GM19463 (cell line): ENCODE measurements at regions not wholly inside any gene's neighbourhood (a gene's known extent, or its start where the extent isn't known, plus 50 kb on each side); places are given as distances from the start of the nearest gene placed in this dataset.
"Not testable (repeated sequence)": the region's sequence is repeated elsewhere in the genome, so short reads cannot be mapped to it uniquely, and the experiment has no call there.

Source experiments
- ATAC-seq: cut with Tn5 transposase; IDR thresholded peaks from one replicate; pipeline ENCODE4 v1.9.1; 2021; ENCODE audit warnings: mild to moderate bottlenecking, moderate library complexity; ENCODE audit not compliant: unreplicated experiment

DNA sequence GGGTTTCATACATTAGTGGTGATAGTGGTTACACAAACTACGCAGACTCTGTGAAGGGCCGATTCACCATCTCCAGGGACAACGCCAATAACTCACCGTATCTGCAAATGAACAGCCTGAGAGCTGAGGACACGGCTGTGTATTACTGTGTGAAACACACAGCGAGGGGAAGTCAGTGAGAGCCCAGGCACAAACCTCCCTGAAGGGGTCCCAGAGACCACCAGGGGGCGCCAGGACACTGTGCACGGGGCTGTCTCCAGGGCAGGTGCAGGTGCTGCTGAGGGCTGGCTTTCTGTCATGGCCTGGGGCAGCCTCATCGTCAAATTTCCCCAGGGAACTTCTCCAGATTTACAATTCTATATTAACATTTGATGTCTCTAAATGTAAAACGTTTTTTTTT lies 184.6 kb upstream of the TP53TG3C start:
- peak; percentile 66 for ATAC-seq

GRCh38 chr16:33027121-33027520 lies 166.9 kb upstream of the TP53TG3C start:
- ATAC-seq: not testable (repeated sequence)

DNA sequence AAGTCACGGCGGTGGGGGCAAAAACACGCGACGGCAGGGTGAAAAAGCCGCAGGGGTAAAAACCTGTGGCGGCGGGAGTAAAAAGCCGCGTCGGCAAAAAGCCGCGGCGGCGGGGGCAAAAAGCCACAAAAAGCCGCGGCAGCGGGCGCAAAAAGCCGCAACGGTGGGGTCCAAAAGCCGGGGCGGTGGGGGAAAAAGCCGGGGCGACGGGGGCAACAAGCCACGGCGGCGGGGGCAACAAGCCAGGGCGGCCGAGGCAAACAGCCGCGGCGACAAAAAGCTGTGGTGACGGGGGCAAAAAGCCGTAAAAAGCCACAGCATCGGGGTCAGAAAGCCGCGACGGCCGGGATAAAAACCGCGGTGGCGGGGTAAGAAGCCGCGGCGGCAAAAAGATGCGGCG lies 166.1 kb upstream of the TP53TG3C start:
- not testable (repeated sequence) for ATAC-seq

DNA sequence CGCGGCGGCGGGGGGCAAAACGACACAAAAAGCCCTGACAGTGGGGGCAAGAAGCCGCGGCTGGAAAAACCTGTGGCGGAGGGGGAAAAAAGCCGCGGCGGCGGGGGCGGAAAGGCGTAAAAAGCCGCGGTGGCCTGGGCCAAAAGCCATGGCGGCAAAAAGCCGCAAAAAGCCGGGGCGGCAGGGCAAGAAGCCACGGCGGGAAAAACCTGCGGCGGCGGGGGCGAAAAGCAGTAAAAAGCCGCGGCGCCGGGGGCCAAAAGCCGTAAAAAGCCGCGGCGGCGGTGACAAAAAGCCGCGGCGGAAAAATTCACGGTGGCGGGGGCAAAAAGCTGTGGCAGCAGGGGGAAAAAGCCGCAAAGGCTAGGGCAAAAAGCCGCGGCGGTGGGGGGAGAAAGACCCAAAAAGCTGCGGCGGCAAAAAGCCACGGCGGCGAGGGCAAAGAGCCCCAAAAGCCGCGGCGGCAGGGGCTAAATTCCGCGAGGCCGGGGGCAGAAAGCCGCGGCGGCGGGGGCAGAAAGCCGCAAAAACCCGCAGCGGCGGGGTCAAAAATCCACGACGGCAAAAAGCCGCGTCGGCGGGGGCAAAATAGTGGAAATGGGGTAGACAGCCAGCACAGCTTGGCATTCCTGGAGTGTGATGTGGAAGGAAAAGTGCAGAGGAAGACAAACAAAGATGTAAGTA lies 165.2 kb upstream of the TP53TG3C start:
- ATAC-seq: not testable (repeated sequence)

GRCh38 chr16:33048849-33049248 lies 145.2 kb upstream of the TP53TG3C start:
- ATAC-seq: not testable (repeated sequence)

DNA sequence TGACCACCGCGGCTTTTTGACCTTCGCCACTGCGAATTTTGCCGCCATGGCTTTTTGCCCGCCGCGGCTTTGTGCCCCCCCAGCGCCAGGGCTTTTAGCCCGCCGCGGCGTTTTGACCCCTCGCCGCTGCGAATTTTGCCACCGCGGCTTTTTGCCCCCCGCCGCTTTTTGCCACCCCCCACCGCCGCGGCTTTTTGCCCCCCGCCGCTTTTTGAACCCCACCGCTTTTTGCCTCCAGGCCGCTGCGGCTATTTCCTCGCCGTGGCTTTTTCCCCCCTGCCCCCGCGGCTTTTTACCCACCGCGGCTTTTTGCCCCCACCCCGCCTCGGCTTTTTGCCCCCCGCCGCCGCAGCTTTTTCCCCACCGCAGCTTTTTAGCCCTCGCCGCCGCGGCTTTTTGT lies 134.8 kb upstream of the TP53TG3C start:
- ATAC-seq: no peak

GRCh38 chr16:33059654-33060421 lies 134.2 kb upstream of the TP53TG3C start:
- ATAC-seq: not testable (repeated sequence)

DNA sequence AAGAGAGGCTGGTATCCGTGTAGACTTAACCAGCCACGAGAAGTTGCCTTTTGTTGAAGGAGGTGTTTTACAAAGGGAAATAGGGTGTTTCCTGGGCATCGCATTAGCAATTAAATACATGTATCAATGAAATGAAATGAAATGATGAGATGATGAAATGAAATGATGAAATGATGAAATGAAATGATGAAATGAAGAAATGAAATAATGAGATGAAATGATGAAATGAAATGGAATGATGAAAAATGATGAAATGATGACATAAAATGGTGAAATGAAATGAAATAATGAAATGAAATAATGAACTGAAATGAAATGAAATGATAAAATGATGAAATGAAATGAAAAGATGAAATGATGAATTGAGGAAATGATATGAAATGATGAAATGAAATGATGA lies 131.3 kb upstream of the TP53TG3C start:
- not testable (repeated sequence) for ATAC-seq

DNA sequence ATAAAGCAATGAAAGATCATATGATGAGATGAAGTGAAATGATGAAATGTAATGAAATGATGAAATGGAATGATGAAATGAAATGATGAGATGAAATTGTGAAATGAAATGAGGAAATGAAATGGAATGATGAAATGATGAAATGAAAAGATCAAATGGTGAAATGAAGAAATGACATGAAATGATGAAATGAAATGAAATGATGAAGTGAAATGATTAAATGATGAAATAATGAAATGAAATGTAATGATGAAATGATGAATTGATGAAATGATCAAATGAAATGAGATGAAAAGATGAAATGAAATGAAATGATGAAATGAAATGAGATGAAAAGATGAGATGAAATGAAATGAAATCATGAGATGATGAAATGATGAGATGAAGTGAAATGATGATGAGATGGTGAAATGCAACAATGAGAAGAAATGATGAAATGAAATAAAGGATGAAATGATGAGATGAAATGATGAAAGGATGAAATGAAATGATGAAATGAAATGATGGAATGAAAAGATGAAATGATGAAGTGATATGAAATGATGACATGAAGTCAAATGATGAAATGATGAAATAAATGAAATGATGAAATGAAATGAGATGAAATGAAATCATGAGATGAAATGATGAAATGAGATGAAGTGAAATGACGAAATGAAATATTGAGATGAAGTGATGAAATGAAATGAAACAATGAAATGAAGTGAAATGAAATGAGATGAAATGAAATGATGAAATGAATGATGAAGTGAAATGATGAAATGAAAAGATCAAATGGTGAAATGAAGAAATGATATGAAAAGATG lies 130.5 kb upstream of the TP53TG3C start:
- ATAC-seq: not testable (repeated sequence)

DNA sequence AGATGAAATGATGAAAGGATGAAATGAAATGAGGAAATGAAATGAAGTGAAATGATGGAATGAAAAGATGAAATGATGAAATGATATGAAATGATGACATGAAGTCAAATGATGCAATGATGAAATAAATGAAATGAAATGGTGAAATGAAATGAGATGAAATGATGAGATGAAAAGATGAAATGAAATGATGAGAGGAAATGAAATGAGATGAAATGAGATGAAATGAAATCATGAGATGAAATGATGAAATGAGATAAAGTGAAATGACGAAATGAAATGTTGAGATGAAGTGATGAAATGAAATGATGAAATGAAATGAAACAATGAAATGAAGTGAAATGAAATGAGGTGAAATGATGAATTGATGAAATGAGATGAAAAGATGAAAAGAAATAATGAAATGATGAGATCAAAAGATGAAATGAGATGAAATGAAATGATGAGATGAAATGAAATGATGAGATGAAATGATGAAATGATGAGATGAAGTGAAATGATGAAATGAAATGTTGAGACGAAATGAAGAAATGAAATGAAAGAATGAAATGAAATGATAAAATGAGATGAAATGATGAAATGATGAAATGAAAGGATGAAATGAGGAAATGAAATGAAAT lies 129.5 kb upstream of the TP53TG3C start:
- ATAC-seq: not testable (repeated sequence)
